Embryonic facial prominence (tissue), 1 donor: ENCODE measurements at regions not wholly inside any gene's neighbourhood (a gene's known extent, or its start where the extent isn't known, plus 50 kb on each side); places are given as distances from the start of the nearest gene placed in this dataset.

Experiments
- DNase-seq: peaks from one replicate; pipeline ENCODE4 v3.0.0-alpha.2; 2016; ENCODE audit errors: extremely low spot score

DNA sequence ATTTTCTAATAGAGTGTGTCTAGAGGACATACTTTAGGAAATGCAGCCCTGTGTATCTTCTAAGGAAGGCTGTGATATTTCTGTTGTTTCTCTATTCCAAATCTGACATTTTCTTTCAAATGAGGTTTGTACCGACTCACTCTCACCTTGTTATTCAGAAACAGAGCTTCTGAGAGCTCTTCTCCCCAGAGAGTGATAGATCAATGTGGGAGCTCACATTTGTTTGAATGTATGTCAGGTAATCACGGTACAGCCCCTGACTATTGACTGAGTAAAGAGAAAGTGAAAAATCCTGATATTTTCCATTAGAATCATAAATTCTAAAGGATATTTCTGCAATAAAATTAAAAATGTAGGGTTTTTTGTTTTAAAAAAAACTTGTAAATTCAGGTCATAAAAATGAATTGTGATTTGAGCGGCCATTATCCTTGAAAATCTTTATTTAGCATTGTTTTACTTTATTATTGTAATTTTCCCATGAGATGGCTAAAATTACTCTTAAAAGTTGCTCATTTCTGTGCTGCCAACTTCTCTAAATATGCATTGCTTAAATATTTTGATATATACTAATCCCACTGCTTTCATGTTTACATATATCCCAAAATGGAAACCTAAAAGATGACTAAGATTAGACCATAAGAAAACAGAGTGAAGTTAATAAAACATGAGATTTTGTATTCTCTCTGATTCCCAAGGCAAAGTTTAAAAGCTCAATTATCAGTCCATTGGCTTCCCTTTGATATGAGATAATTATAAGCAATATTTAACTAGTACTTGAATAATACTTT, 1226.8 kb upstream of the CITED2 start:
- DNase-seq: no peak

DNA sequence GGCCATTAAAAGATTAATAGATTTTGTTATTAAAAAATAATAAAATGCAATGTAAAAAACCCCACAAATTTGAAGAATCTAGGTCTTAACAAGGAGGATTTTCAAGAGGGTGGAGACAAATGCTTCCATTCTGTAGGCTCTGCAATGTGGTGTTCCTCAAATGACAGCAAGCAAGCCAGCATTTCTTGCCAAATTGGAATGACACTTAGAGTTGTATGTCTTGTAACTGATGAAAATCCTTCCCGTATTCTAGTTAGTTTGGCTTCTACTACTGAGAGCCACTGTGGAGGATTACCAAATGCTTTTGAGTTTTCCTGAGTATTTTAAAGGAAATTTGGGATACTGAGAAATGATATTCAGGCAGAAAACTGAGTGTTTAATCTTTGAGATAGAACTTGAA, 1225.5 kb upstream of the CITED2 start:
- no peak for DNase-seq

- no peak for DNase-seq
These were observed 1222.7 kb upstream of the CITED2 start for GRCh38 chr6:140597181-140597580.

- DNase-seq: no peak
These were observed 1220.3 kb upstream of the CITED2 start for GRCh38 chr6:140594806-140595128.

- DNase-seq: no peak
These were observed 1218.4 kb upstream of the CITED2 start for GRCh38 chr6:140592877-140593276.

DNA sequence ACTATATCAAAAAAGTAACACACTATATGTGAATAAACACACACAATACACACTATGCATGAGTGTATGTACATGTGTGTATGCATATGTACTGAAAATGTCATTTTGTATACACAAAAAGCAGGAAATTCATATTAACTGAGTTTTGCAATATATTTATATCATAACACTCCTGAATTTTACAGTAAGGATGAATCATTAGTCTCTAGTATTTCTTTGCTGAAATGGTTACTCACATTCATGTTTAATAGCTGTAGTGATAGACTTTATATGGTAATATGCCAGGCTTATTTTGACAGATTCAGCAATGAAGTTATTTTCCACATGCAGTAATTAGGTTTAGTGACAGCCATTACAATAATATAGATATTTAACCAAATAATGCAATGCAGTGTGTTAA, 1216.2 kb upstream of the CITED2 start:
- no peak for DNase-seq

GRCh38 chr6:140586426-140587061, 1212.1 kb upstream of the CITED2 start:
- no peak for DNase-seq

- no peak for DNase-seq
These were observed 1207.2 kb upstream of the CITED2 start for GRCh38 chr6:140581601-140582000.

GRCh38 chr6:140579918-140580317, 1205.5 kb upstream of the CITED2 start:
- DNase-seq: no peak

DNA sequence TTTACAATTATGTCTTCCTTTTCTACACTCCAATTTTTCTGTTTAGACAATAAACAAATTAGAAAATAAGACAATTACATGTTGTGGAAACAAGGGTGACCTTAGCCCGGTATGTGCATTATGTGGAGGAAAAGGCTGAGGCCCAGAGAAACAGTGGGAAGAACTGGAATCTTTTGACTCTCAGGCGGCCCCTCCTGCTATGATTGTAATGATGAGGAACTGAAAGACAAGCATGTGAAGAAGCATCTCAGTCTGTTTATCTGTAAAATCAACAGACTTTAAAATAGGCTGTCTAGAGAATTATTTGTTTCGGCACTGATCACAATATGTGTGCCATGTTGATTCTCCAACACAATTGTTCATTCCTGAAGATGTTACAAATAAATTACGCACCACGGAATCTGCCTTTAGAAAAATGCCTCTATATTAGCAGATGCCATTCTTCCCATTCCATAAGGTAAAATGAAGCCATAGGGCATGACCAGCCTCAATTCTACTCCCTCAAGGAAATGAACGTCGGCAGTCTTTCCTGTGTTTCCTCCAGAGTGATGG, 1201.6 kb upstream of the CITED2 start:
- DNase-seq: no peak

- no peak for DNase-seq
These were observed 1198.4 kb upstream of the CITED2 start for GRCh38 chr6:140572867-140573266.

GRCh38 chr6:140572129-140572528, 1197.7 kb upstream of the CITED2 start:
- DNase-seq: no peak

- DNase-seq: no peak
These were observed 1196.7 kb upstream of the CITED2 start for GRCh38 chr6:140571145-140571544.

GRCh38 chr6:140567466-140567865, 1193.0 kb upstream of the CITED2 start:
- no peak for DNase-seq

DNA sequence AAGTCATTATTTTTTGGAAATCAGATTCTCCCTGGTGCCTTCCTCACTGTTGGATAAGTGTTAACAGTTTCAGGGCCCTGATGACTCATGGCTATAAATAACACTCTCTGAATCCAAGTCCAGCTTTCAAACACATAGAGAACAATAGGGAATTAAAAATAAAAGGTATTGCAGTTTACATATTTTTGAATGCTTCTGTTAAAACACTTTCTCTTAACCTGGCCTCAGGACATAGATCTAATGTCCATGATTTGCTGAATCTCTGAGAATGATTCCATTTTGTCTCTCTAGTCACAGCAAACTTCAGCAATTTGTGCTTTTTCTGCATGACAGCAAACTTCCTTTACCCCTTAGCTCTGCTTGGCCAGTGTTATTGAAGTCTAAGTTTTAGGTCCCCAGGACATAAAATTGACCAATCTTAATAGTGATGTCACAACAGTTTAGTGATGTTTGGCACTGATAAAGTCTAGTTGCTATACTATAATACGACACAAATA, 1192.4 kb upstream of the CITED2 start:
- no peak for DNase-seq

GRCh38 chr6:140563728-140564127, 1189.3 kb upstream of the CITED2 start:
- no peak for DNase-seq

DNA sequence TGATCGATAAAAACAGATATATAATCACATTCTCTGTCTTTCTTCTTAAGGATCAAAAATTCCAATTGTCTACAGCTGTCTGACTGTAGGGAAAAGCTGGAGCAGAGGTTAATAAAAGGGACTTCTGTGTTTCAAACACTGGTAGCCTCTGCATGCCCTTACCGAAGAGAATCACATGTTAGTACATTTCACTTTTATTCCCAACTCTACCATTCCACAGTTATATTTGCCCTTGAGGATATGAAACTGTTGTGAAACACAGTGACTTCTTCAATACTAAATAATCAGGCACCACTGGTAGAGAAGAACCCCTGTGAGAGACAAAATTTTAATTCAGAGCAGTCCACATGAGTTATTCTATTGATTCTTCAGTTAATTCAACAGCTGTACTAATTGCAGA, 1187.3 kb upstream of the CITED2 start:
- DNase-seq: no peak

DNA sequence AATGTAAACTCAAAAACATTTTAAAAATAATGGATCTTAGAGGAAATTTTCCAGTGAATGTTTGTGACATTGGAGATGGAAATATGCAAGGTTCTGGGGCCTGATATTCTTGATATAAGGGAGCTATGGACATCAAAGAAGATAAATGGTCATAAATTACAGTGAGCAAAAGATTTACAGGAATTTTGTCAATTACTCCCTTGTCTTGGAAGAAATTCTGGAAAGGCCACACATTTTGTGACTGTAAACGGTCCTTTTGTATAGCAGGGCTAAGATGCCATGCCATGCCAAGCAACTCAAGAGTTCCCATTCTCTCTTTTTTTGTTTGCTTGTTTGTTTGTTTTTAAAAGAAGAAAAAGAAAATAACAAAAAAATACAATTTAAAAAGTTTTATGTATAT, 1186.2 kb upstream of the CITED2 start:
- DNase-seq: no peak

DNA sequence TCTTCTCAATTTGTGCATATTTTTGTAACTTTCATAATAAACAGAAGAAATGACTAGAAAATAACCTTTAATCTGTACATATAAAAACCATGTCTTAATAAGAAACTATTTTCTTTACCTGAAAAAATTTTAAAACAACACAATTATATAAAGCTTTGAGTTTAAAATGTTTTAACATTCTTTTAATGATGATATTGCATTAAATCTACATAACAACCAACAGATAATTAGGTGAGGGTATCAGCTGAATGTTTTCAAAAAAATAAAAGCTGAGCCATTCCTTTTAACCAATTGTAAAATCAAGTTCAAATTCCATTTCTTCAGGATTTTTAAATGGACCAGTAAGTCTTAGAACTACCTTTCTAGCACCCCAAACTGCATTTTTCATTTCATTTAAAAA, 1185.0 kb upstream of the CITED2 start:
- no peak for DNase-seq

GRCh38 chr6:140554421-140554820, 1180.0 kb upstream of the CITED2 start:
- DNase-seq: no peak

DNA sequence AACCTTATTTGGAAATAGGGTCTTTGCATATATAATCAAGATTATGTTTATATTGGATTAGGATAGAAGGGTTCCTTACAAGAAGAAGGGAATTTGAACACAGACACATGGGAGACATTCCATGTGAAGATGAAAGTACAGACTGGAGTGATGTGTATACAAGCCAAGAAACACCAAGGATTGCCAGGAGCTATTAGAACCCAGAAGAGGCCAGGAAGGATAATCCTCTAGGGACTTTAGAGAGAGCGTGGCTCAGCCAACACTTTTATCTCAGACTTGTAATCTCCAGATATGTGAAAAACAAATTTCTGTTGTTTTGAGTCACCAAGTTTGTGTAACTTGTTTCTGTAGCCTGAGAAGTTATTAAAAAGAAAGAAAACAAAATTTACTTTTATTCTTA, 1173.9 kb upstream of the CITED2 start:
- DNase-seq: no peak

GRCh38 chr6:140546640-140547039, 1172.2 kb upstream of the CITED2 start:
- no peak for DNase-seq

DNA sequence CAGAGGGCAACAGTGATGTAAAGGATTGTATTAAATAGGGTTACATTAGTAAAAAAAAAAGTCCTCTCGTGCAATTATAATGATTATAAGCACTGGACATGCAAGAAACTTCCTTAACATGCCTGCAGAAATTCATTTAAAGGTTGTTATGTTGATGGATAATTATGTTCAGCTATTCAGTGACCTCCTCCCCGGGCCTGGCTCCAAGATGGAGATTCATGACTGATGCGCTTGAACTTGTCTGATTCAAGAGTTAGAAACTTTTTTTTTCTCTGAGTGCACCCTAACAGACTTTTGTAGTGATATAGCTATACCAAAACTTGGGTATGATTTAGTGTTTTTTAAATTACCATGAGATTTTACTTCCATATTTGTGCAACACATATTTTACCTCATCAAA, 1170.0 kb upstream of the CITED2 start:
- DNase-seq: no peak
